HG03558 (cell line): ENCODE measurements at regions not wholly inside any gene's neighbourhood (a gene's known extent, or its start where the extent isn't known, plus 50 kb on each side); places are given as distances from the start of the nearest gene placed in this dataset.

ENCODE experiments used
- ATAC-seq: cut with Tn5 transposase; IDR thresholded peaks from one replicate; pipeline ENCODE4 v1.9.1; 2021; ENCODE audit warnings: moderate number of reproducible peaks; ENCODE audit not compliant: unreplicated experiment; ENCODE audit errors: extremely low read depth

DNA sequence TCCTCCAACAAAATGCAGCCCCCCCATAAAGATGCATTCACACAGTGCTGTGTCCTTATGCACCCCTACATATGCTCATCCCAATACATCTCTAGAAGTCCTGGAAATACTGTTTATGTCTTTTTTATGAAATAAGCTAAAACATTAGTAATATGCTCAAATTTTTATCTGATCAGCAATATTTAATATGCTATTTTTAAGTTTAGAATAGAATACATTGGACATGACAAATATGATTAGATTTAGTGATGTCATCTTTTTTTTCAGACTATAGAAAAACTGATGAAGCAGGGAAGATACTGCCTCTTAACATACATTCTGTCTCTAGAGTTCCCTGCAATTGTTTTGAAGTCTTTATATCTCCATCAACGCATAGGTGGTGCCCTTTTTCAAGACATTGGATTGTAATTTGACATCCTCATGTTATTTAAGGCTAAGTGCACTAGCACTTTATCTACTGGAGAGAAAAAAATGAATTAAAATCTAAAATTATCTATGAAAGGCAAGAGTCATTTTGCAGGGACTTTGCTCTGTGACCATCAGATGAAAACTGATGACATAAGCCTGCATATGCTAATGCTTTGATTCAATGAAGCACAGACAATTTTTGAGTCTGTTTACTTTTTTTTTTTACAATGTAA, 395.3 kb downstream of the LPIN1 start:
- no peak for ATAC-seq

DNA sequence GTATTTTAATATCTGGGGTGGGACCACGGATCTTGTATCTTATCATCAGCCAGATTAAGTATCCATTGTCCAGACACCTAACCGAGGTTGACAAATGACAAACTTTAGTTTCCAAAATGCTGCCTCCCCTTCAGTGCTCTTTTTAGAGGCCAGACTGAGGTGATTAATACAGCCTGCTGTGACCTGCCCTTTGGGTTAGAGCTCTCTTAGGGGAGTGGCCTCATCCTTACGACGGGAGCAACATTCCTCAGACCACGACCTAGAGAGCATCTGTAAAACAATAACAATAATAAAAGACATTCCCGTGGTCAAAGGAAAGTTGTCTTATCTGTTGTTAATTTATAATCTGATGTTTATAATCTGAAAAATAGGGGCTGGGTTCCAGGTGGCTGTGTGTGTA, 405.3 kb downstream of the LPIN1 start:
- no peak for ATAC-seq

DNA sequence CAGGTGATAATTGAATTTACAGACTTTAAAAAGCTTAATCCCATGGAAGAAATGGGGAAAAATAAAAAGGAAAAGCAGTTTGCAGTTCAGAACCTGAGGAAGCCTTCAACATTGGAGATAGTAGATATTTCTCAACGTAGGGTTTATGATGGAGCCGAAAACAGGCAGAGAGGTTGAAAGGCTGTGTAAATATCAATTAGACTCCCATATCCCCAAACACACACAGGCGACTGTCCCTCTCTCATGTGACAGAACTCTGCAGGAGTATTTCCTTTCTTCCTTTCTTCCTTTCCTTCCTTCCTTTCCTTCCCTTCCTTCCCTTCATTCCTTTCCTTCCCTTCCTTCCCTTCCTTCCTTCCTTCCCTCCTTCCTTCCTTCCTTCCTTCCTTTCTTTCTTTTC, 406.5 kb downstream of the LPIN1 start:
- no peak for ATAC-seq

DNA sequence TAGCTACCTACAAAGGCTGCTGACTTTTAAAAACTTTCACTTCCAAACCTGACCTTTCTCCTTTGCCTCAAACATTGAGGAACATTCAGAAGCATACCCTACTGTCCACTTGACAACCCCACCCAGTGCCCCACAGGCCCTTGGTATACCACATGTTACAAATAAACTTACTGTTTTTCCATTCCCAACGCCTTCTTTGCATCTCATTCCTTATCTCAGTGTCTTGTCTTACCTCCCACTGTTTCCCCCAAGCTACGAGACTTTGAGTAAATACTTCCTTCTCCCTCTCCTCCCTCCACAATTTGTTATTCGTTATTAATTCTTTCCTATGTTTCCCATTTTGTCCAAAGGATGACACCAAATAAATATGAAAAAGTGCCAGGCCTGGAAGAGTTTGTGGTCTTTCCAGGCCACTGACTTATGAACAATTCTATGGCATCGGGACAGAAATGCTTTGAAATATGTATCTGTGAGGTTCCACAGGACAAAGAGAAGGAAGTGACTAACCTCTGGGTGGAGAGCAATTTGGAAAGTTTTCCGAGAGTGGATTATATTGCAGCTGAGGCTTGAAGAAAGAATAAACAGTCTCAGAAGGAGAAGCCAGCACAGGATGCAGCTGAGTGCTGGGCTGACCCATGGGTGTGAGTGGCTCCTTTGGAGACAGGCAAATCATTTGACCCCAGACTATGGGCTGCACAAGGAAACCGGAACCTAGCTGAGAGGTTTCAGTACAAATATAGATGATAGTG, 409.0 kb downstream of the LPIN1 start:
- ATAC-seq, result no peak

DNA sequence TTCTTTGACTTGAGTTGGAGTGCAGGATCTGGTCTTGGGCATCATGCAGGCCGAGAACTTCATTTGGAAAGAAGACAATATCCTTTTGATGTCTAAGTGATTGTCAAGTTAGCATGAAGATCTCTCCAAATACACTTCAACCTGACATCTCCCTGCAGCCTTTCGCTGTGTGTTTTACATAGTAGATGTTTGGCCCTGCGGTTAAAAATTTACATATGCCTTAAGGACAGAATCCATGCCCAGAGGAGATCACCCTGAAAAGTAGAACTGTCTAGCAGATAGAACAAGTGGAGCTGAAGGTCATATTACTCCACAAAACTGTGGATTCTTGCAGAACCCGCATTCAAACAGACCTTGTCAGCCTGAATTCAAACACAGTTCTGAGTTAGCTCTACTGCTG, 409.9 kb downstream of the LPIN1 start:
- ATAC-seq, result no peak

DNA sequence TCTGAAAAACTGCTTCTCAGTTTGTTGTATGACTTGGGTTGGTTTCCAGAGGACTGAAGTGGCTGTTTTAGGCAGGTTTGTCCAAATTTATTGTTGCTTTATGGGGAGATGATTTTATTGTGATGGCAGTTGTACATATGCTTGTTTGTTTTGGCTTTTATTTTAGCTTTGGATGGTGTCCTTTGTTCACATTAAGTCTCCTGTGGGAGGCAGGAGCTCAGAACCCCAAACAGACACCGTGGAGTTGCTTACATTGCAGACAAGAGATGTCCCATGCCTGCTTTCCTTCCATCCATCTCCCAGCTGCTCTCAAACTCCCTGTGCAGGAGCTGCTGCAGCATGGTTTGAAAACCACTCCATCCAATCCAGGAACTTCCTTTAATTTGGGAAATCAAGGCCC, 414.7 kb downstream of the LPIN1 start:
- no peak for ATAC-seq

DNA sequence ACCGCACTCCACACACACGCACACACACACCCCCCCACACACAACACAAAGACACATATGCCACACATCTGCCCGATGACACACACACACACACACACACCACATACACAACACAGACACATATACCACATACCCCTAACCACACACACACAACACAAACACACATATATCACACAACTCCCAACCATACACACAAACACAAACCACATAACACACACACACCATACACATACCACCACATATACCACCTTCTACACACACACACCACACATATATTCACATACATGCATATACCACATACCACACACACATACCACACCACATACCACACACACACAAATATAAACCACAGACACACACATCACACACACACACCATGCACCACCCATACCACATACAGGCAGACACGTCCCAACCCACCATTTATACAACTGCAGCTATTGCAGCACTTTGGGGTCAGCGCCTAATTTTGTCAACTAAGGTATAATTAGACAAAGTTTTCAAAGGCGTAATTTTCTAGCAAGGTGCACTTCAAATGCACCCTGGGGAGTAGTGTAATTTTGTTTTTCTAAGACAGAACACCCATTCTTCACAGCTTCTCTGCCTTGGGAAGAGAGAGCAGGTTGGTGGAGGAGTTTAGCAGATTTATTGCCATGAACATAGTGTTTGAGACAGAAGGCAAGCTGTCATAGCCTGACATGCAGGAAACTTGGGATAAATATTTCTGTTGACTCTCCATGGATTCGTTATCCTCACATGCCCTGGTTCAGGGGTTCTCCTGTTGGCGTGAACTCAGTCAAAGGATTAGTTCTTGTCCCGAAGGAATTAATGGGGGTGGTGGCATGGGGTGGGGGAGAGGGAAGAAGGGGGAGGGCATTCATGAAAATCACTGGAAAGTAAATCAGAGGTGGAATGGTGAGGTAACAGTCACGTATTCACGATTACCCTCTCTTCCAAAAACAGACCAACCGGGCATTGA, 416.1 kb downstream of the LPIN1 start:
- ATAC-seq, result no peak

DNA sequence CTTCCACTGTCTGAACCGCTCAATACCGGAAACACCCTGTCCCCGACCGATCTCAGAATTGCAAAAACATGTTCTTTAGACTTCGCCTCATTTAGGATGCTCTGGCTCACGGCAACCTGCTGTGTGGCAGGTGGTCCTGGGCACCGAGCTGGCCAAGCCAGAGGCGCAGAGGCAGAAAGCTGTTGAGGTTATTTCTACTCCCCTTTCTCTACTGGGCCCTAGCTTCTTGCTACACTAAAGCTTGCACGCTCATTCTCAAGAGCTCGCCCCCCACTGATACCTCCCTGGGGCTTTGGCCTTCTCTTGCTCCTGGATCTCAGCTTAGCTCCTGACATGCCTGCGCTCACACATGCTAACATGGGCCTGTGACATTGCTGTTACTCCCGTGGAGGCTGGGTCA, 417.4 kb downstream of the LPIN1 start:
- no peak for ATAC-seq

DNA sequence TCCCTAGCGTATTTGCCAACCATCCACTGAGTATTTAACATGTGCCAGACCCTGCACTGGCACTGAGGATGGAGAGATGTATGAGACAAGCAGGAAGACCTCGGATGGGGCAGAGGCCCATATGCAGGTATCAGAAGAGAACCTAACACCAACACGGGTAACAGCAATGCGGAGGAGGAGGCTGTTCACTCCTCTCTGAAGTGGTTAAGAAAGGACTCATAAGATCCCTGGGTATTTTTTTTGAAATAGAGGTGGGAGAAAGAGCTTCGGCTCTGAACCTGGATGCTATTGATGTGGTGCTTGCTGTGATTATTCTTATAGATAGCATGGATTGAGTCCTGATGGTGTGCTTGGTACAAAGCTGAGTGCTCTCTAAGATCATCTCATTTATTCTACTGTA, 418.3 kb downstream of the LPIN1 start:
- ATAC-seq, result no peak

DNA sequence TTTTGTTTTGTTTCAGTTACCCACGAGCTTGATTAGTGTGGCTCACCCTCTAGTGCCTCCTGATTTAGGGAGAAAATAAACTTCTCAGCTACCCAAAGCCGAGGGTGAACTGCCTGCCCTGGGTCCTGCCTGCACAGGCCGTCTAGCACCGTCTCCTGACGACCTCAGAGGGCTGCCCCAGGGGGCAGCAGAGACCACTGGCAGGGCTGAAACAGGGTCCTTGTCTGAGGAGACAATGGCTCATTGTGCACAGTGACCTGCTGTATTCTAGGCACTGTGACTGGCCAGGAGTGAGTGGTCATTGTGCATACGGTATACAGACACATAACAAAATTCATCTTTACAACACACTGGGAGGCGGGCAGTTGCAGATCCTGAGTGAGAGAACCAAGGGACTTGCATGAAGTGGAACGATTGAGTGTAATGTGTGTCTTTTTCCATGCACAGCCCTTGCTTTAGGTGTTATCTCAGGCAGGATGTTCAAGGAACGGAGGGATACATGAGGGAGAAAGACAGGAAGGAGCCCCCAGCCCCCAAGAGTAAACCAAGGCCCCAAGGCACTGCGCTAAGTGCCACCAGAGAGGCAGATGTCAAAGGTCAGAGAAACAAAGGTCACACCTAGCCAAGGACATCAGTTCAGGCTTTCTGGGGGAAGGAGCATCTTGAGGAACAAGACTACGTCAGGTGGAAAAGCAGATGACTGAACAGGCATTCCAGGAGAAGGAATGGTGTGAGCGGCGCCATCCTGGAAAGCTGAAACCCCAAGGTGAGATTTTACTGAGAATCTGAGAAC, 421.3 kb downstream of the LPIN1 start:
- no peak for ATAC-seq

DNA sequence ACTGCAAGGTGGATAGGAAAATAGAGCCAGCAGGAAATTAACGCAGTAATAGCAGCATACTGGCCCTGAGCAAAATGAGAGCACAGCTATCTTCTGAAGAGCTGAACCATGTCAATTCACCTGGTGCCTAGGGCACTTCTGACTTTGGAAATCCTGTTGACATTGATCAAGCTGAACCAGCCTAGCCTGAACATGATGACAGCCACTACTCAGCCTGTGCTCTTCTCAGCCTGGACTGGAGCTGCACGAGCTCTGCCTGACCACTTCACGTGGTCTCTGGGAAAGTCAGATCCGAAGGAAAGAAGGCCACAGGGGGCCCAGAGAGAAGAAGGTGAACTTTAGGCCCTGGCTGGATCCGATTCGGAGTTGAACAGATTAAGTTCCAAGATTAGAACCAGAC, 421.9 kb downstream of the LPIN1 start:
- no peak for ATAC-seq

DNA sequence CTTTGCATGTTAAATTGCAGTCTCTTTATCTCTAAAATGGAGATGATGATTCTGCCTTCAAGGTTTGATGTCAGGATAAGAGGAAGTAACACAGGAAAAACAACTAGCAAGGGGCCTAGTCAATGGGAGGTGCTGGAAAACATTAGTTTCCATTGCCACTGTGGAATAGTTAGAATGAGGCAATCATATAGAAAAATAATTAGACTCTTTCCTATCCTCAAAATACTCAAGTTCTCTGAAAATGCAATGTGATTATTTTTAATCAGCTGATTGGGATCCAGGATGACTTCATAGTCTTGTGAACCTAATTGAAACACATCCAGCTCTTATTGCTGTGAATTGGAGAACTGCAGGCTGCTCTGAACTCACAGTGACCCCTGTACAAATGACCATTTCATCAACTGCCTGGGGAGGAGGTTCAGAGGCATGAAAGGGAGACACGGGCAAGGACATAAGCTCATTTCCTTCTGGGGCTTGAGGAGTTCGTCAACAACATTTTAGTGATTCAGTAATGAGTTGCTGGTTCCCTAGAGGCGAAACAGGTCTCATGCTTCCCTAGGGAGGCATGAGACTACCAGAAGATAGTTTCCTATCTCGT, 422.5 kb downstream of the LPIN1 start:
- no peak for ATAC-seq

DNA sequence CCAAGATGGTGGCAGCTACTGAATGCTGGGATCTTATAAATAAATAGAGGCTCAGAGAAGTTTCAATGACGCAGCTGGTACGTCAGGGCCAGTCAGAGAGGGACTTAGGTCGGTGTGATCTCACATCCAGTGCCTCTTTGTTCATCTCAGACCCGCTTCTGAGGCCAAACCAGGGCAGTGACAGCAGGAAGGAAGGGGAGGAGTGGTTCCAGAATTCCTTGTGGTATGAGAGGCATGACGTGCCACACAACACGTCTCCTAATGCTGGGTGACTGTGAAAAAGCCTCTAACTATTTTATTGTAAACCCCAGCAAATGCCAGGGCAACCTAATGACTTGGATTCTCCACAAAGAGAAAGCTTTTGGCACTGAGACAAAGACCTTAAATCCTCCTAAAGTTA, 423.3 kb downstream of the LPIN1 start:
- no peak for ATAC-seq

DNA sequence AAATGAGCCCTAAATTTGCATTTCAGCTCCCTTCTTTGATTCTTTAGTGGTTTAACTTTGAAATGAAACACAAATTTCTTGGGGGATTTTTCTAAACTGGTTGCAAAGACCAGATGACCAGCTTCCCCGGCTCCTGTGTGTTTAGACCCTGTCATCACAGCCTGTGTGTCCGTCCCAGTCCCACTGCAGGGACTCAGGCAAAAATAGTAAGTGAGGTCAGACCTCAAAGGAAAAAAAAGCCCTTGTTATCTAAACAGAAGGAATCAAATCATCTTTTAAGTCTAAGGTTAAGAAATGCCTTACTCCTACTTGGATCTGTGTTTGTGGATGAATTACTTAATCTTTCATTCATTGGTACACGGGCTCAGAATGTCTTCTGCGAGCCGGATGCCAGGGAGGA, 423.7 kb downstream of the LPIN1 start:
- no peak for ATAC-seq

DNA sequence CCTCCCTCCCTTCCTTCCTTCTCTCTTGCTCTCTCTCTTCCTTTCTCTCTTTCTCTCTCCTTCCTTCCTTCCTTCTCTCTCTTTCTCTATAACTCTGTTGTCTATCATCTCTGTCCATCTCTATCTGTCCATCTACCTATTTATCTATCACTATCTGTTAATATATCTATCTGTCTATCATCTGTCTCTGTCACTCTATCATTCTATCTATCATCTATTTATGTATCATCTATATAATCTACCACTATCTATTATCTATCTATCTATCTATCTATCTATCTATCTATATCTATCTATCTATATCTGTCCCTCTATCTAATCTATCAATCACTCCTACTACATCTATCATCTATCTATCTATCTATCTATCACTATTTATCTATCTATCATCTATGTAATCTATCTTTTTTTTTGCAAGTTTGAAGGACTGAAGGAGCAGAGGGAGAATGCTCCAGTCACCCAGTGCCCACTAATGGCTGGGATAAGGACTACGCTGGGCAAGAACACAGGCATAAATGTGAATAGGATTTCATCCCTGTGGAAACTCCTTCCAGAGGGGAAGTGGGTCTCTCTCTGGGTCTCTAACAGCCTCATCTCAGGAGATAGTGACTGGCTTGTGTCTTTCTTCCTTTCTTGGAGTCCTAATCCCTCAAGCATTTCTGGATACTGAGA, 427.0 kb downstream of the LPIN1 start:
- ATAC-seq, result no peak

DNA sequence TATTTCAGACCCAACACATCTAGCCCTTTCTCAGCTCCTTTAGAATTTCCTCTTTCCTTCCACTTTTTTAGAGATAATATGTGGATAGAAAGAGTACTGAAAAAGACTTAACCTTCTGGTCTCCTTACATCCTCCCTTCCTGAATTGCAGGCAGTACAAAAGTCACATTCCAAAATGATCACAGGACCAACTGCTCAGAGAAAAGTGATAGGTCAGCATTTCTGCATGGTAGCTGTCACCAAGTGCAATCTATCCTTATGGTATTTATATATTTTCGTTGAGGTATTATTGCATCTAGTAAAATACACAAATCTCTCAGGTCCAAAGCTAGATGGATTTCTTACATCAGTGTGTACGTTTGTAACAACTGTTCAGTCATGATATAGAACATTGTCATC, 427.5 kb downstream of the LPIN1 start:
- no peak for ATAC-seq

DNA sequence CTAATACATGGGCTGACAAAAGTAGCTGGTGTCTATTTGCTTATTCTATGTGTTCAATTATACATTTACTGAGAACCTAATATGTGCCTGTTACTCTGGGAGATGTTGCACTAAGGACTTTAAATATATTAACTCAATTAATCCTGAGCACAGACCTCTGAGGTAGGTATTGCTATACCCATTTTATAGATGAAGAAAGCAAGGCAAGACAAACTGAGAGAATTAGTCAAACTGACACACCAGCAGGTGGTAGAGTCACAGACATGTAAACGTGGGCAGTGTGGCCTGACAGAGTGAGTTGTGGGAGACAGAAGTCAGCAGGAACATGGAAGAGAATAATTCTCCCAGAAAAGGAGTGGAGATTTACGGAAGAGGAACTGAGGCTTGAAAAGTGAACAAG, 428.9 kb downstream of the LPIN1 start:
- no peak for ATAC-seq

DNA sequence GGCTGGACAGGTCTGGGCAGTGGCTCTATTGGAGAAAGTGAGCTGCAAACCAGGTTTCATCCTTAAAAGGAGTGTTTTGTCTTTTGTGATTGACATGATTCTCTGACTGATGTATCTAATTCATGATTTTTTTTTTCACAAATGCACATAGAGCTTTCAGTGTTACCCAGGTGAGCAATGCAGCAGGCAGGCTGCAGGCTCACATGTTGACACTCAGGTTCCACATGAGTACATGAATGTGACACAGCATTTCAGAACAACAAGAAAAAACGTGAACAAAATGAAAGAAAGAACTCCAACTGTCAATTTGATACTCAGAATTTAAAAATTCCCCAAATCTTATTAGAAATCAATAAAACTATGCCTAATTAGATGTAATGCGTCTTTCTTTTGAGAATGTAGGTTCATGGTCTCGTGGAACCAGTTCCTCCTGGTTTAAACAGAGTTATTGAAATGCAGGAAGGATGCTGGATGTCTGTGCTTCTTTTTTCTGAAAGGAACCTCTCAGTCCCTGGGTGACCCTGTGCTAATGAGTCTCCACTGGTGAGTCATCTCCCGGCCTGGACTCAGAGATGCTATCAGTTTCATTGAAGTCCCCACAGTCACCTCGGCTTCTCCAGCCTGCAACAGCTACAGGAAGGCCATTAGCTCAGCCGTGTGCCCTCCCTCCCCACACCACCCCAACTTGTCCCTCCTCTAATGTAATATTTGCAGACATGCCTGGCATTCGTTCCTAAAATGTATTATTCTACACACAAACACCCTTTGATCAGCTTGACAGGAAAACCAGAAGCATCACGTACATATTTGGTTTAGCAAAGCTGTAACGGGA, 430.4 kb downstream of the LPIN1 start:
- ATAC-seq, result peak; percentile 73
